ENCODE measurements at regions not wholly inside any gene's neighbourhood (a gene's known extent, or its start where the extent isn't known, plus 50 kb on each side); places are given as distances from the start of the nearest gene placed in this dataset.

DNA sequence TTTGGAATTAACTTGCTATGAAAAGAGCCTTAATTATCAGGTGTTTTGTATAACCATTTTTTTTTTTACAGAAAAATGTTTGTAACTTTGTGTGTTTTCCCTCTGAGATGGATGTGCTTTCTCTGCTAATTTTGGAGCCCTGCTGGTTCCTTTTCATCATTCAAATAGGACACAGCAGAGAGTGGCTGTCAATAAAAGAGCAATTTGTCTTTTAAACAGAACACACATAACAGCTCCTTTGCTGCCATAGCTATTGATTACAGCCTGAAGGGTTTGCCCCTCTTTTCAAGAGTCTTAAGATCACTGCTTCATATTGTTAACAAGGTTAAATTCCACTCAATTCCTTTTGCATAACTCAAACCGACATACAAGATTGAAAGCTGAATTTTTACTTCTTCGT is 187.2 kb upstream of the MBL2 start:
- no peaks in the 10 kb centered on the region for H3K27me3 ChIP-seq (ENCODE audit: insufficient read depth, low read length)
- H3K79me2 ChIP-seq (ENCODE audit: insufficient read depth, low read length) = no peaks in the 10 kb centered on the region
- H3K27ac ChIP-seq (ENCODE audit: insufficient read length, low read depth, low read length) = no peak overlapping the region
- DNase-seq = no peak
- no peak overlapping the region for H3K9ac ChIP-seq (ENCODE audit: extremely low read depth, insufficient read length, low read length)
- H4K5ac ChIP-seq (ENCODE audit: insufficient read length, low read depth, low read length) = no peak overlapping the region
- H3K9me3 ChIP-seq (ENCODE audit: control insufficient read depth, low read depth, low read length) = no peaks in the 10 kb centered on the region
- no peak overlapping the region for H3T11ph ChIP-seq (ENCODE audit: low read length)
- no peak overlapping the region for H3K4me2 ChIP-seq (ENCODE audit: insufficient read depth, insufficient read length, low read length)
- Mint-ChIP-seq H3K36me3 (ENCODE audit: insufficient read depth in 1 of 3, low read depth in 3 of 3) (peaks cover 3 to 11% (median 3%) of the 10 kb centered on the region in 3 experiments; a peak in 5 of 7 replicates), H3K9me3 (no peaks in the 10 kb centered on the region; a peak in 2 of 5 replicates), H3K4me1 (peaks cover 16 to 23% of the 10 kb centered on the region in 2 experiments), H3K4me3 (no peak overlapping the region), H3K27me3 (ENCODE audit: low read depth) (no peaks in the 10 kb centered on the region), H3K27ac (no peak overlapping the region; a peak in 1 of 7 replicates)
- H4K91ac ChIP-seq (ENCODE audit: insufficient read length, low read depth, low read length) = no peak overlapping the region
- no peak overlapping the region for H2BK12ac ChIP-seq (ENCODE audit: insufficient read length, low read depth, low read length)
- H3K4ac ChIP-seq (ENCODE audit: low read depth, low read length) = no peak overlapping the region
- H2AK5ac ChIP-seq (ENCODE audit: insufficient read length, low read length) = no peak overlapping the region
- no peak overlapping the region for H3K18ac ChIP-seq (ENCODE audit: insufficient read length, low read depth, low read length)
- no CpG with 5 or more reads among the region's 2 CpGs for WGBS (ENCODE audit: extremely low coverage, insufficient read length, low lambda C conversion rate)
- no peak overlapping the region for H3K56ac ChIP-seq (ENCODE audit: insufficient read length, low read depth, low read length)
- no peaks in the 10 kb centered on the region; the same call in 1 of the 2 replicates for H3K4me1 ChIP-seq (ENCODE audit: insufficient read depth, low read length)
- no peaks in the 10 kb centered on the region for H4K20me1 ChIP-seq (ENCODE audit: control insufficient read depth, insufficient read depth, insufficient read length)
- no peak overlapping the region for H2BK120ac ChIP-seq (ENCODE audit: low read depth, low read length, poor library complexity, severe bottlenecking)
- H2BK20ac ChIP-seq (ENCODE audit: low read depth, low read length, poor library complexity, severe bottlenecking) = no peak overlapping the region
- H3K23me2 ChIP-seq (ENCODE audit: insufficient read length, low read depth, low read length, poor library complexity, severe bottlenecking) = no peaks in the 10 kb centered on the region
- no peak overlapping the region for H4K8ac ChIP-seq (replicated peaks; ENCODE audit: insufficient read length, low read depth, low read length)
- H3K14ac ChIP-seq (ENCODE audit: insufficient read depth, low read length) = no peak overlapping the region
- H3K23ac ChIP-seq (ENCODE audit: insufficient read length, low read depth, low read length) = no peak overlapping the region
- H2BK15ac ChIP-seq (ENCODE audit: low read depth, low read length) = no peak overlapping the region
- no peak overlapping the region for H2AFZ ChIP-seq (ENCODE audit: low read length)
- H2BK5ac ChIP-seq (ENCODE audit: insufficient read length, low read length) = no peak overlapping the region
- H3K79me1 ChIP-seq (ENCODE audit: insufficient read depth, low read depth, low read length, poor library complexity, severe bottlenecking) = no peaks in the 10 kb centered on the region
- TF ChIP-seq, protein P1, sequence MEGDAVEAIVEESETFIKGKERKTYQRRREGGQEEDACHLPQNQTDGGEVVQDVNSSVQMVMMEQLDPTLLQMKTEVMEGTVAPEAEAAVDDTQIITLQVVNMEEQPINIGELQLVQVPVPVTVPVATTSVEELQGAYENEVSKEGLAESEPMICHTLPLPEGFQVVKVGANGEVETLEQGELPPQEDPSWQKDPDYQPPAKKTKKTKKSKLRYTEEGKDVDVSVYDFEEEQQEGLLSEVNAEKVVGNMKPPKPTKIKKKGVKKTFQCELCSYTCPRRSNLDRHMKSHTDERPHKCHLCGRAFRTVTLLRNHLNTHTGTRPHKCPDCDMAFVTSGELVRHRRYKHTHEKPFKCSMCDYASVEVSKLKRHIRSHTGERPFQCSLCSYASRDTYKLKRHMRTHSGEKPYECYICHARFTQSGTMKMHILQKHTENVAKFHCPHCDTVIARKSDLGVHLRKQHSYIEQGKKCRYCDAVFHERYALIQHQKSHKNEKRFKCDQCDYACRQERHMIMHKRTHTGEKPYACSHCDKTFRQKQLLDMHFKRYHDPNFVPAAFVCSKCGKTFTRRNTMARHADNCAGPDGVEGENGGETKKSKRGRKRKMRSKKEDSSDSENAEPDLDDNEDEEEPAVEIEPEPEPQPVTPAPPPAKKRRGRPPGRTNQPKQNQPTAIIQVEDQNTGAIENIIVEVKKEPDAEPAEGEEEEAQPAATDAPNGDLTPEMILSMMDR (conservative IDR thresholded peaks at IDR 0.05) = no peak
